GM19455 (cell line): ENCODE measurements at regions not wholly inside any gene's neighbourhood (a gene's known extent, or its start where the extent isn't known, plus 50 kb on each side); places are given as distances from the start of the nearest gene placed in this dataset.
A peak's percentile ranks its signal among the peaks of the same experiment; 100 is the strongest.

Experiments
- ATAC-seq: cut with Tn5 transposase; IDR thresholded peaks from one replicate; pipeline ENCODE4 v1.9.1; 2021; ENCODE audit not compliant: unreplicated experiment

GRCh38 chr15:38692789-38693062 lies 128.1 kb upstream of the RASGRP1 start:
- ATAC-seq = no peak

- ATAC-seq = no peak
Observed at GRCh38 chr15:38695249-38696108, 130.9 kb upstream of the RASGRP1 start.

GRCh38 chr15:38696109-38696727 lies 131.6 kb upstream of the RASGRP1 start:
- ATAC-seq = peak; percentile 48

GRCh38 chr15:38696790-38697495 lies 132.3 kb upstream of the RASGRP1 start:
- no peak for ATAC-seq

- no peak for ATAC-seq
Observed at GRCh38 chr15:38698254-38698653, 133.6 kb upstream of the RASGRP1 start.

- peak; percentile 65 for ATAC-seq
Observed at GRCh38 chr15:38699633-38700230, 135.1 kb upstream of the RASGRP1 start.

- ATAC-seq = no peak
Observed at GRCh38 chr15:38701149-38701548, 136.5 kb upstream of the RASGRP1 start.

GRCh38 chr15:38702178-38702912 lies 137.7 kb upstream of the RASGRP1 start:
- ATAC-seq = no peak

GRCh38 chr15:38705436-38706219 lies 141.0 kb upstream of the RASGRP1 start:
- ATAC-seq = no peak

- ATAC-seq = no peak
Observed at GRCh38 chr15:38706956-38707355, 142.3 kb upstream of the RASGRP1 start.

GRCh38 chr15:38707802-38708671 lies 143.4 kb upstream of the RASGRP1 start:
- peak; percentile 83 for ATAC-seq

GRCh38 chr15:38708672-38709180 lies 144.1 kb upstream of the RASGRP1 start:
- ATAC-seq = no peak

- no peak for ATAC-seq
Observed at GRCh38 chr15:38709196-38709595, 144.6 kb upstream of the RASGRP1 start.

- ATAC-seq = no peak
Observed at GRCh38 chr15:38714309-38715072, 149.9 kb upstream of the RASGRP1 start.

GRCh38 chr15:38720893-38721567 lies 156.4 kb upstream of the RASGRP1 start:
- ATAC-seq = no peak

- no peak for ATAC-seq
Observed at GRCh38 chr15:38721568-38721945, 156.9 kb upstream of the RASGRP1 start.

GRCh38 chr15:38722236-38722635 lies 157.6 kb upstream of the RASGRP1 start:
- no peak for ATAC-seq

GRCh38 chr15:38724827-38725226 lies 160.2 kb upstream of the RASGRP1 start:
- ATAC-seq = no peak
